Endothelial cell of umbilical vein (primary cell): ENCODE measurements at regions not wholly inside any gene's neighbourhood (a gene's known extent, or its start where the extent isn't known, plus 50 kb on each side); places are given as distances from the start of the nearest gene placed in this dataset.

Experiments
- EZH2 ChIP-seq: IDR thresholded peaks from 2 replicates; pipeline ENCODE4 v1.6.1; 2012; ENCODE audit warnings: borderline replicate concordance, low read depth, mild to moderate bottlenecking, moderate library complexity, low read length, inconsistent platforms; ENCODE audit not compliant: severe bottlenecking
- FOS ChIP-seq: IDR thresholded peaks from 2 replicates; pipeline ENCODE4 v1.6.1; 2011; ENCODE audit warnings: mild to moderate bottlenecking, low read length, moderate library complexity, borderline replicate concordance; ENCODE audit not compliant: insufficient read depth
- GATA2 ChIP-seq: IDR thresholded peaks from 2 replicates; pipeline ENCODE4 v1.7.0; 2011; ENCODE audit warnings: low read depth, mild to moderate bottlenecking, moderate library complexity, mixed read lengths, low read length; ENCODE audit not compliant: insufficient read length, insufficient read depth
- JUN ChIP-seq: IDR thresholded peaks from 2 replicates; pipeline ENCODE4 v1.6.1; 2011; ENCODE audit warnings: borderline replicate concordance, low read depth; ENCODE audit not compliant: insufficient read length, insufficient read depth
- MYC ChIP-seq: IDR thresholded peaks from one replicate; pipeline ENCODE4 v1.6.1; 2011; ENCODE audit warnings: mild to moderate bottlenecking, low read depth, low read length
- POLR2A ChIP-seq: IDR thresholded peaks from 2 replicates; pipeline ENCODE4 v1.6.1; 2012; ENCODE audit warnings: low read depth, mild to moderate bottlenecking, control low read depth, low read length
- POLR2AphosphoS5 ChIP-seq: IDR thresholded peaks from 2 replicates; pipeline ENCODE4 v1.6.1; 2012; ENCODE audit warnings: low read depth, mild to moderate bottlenecking, control low read depth, low read length, moderate library complexity; ENCODE audit not compliant: insufficient read depth
- TF ChIP-seq, protein P1 (sequence below), 2 donors: IDR thresholded peaks; 1 replicate in 1 of 2; 2 replicates in 1 of 2; pipeline ENCODE4 v1.5.1; 2011; ENCODE audit warnings: low read length in 2 of 2, mild to moderate bottlenecking in 2 of 2, moderate library complexity in 2 of 2, control low read depth in 1 of 2, inconsistent platforms in 1 of 2, low read depth in 1 of 2; ENCODE audit not compliant: insufficient read depth in 1 of 2; ENCODE audit errors: extremely low read depth in 1 of 2
- TF ChIP-seq, protein P2 (sequence below): IDR thresholded peaks from 2 replicates; pipeline ENCODE4 v1.6.1; 2011; ENCODE audit not compliant: insufficient read depth, insufficient read length

DNA sequence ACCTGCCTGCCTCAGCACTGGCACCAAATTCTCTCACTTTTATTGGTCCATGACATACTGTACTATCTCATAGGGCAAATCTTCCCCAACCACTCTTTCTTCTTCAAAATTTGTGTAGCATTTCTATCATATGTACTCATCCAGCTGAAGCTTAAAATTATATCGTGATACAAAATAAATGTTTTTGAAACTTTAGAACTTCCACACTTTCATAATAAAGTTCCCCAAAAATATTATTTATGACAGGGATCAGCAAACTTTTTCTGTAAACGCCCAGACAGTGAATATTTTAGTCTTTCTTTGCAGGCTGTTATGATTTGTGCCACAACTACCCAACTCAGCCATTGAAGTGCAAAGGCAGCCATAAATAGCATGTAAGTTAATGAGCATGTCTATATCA, 76.2 kb upstream of the POU3F3 start:
- TF ChIP-seq EZH2 (no peak), POLR2A (no peak), JUN (no peak), POLR2AphosphoS5 (no peak), MYC (no peak), GATA2 (no peak), FOS (no peak)
- TF ChIP-seq, protein P1, sequence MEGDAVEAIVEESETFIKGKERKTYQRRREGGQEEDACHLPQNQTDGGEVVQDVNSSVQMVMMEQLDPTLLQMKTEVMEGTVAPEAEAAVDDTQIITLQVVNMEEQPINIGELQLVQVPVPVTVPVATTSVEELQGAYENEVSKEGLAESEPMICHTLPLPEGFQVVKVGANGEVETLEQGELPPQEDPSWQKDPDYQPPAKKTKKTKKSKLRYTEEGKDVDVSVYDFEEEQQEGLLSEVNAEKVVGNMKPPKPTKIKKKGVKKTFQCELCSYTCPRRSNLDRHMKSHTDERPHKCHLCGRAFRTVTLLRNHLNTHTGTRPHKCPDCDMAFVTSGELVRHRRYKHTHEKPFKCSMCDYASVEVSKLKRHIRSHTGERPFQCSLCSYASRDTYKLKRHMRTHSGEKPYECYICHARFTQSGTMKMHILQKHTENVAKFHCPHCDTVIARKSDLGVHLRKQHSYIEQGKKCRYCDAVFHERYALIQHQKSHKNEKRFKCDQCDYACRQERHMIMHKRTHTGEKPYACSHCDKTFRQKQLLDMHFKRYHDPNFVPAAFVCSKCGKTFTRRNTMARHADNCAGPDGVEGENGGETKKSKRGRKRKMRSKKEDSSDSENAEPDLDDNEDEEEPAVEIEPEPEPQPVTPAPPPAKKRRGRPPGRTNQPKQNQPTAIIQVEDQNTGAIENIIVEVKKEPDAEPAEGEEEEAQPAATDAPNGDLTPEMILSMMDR (IDR thresholded peaks at IDR 0.05; ENCODE audit: extremely low read depth in 1 of 2, insufficient read depth in 1 of 2, low read depth in 1 of 2, low read length in 2 of 2) = no peak
- TF ChIP-seq, protein P2, sequence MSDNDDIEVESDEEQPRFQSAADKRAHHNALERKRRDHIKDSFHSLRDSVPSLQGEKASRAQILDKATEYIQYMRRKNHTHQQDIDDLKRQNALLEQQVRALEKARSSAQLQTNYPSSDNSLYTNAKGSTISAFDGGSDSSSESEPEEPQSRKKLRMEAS = no peak
